HG02870 (cell line): ENCODE measurements at regions not wholly inside any gene's neighbourhood (a gene's known extent, or its start where the extent isn't known, plus 50 kb on each side); places are given as distances from the start of the nearest gene placed in this dataset.
"Not testable (repeated sequence)": the region's sequence is repeated elsewhere in the genome, so short reads cannot be mapped to it uniquely, and the experiment has no call there.

ENCODE experiments used
- ATAC-seq: cut with Tn5 transposase; IDR thresholded peaks from one replicate; pipeline ENCODE4 v1.9.1; 2021; ENCODE audit warnings: mild to moderate bottlenecking, moderate library complexity; ENCODE audit not compliant: unreplicated experiment

GRCh38 chr11:16605894-16606783, 132.3 kb upstream of the C11orf58 start:
- peak; percentile 89 for ATAC-seq

- no peak for ATAC-seq
Observed at GRCh38 chr11:16605389-16605893, 133.0 kb upstream of the C11orf58 start.

GRCh38 chr11:16604794-16605388, 133.6 kb upstream of the C11orf58 start:
- ATAC-seq = no peak

GRCh38 chr11:16603890-16604793, 134.3 kb upstream of the C11orf58 start:
- no peak for ATAC-seq

GRCh38 chr11:16603245-16603644, 135.2 kb upstream of the C11orf58 start:
- ATAC-seq = no peak

GRCh38 chr11:16598906-16599305, 139.5 kb upstream of the C11orf58 start:
- ATAC-seq = no peak

- ATAC-seq = no peak
Observed at GRCh38 chr11:16598032-16598431, 140.4 kb upstream of the C11orf58 start.

GRCh38 chr11:16596231-16596630, 142.2 kb upstream of the C11orf58 start:
- ATAC-seq = no peak

GRCh38 chr11:16591157-16591556, 147.3 kb upstream of the C11orf58 start:
- no peak for ATAC-seq

GRCh38 chr11:16587670-16588069, 150.8 kb upstream of the C11orf58 start:
- ATAC-seq = no peak

- ATAC-seq = no peak
Observed at GRCh38 chr11:16584569-16584968, 153.9 kb upstream of the C11orf58 start.

- ATAC-seq = not testable (repeated sequence)
Observed at GRCh38 chr11:16581078-16581477, 157.4 kb upstream of the C11orf58 start.

- no peak for ATAC-seq
Observed at GRCh38 chr11:16577490-16577889, 161.0 kb upstream of the C11orf58 start.

GRCh38 chr11:16574889-16575288, 163.6 kb upstream of the C11orf58 start:
- ATAC-seq = not testable (repeated sequence)

- no peak for ATAC-seq
Observed at GRCh38 chr11:16572945-16573344, 165.5 kb upstream of the C11orf58 start.

GRCh38 chr11:16561150-16561549, 177.3 kb upstream of the C11orf58 start:
- no peak for ATAC-seq

GRCh38 chr11:16558494-16558893, 180.0 kb upstream of the C11orf58 start:
- no peak for ATAC-seq

GRCh38 chr11:16555956-16556355, 182.5 kb upstream of the C11orf58 start:
- ATAC-seq = no peak

GRCh38 chr11:16554361-16554760, 184.1 kb upstream of the C11orf58 start:
- ATAC-seq = no peak

- ATAC-seq = no peak
Observed at GRCh38 chr11:16547879-16548278, 190.6 kb upstream of the C11orf58 start.

GRCh38 chr11:16543642-16544041, 187.3 kb upstream of the SOX6 start:
- ATAC-seq = no peak
